Large intestine (tissue), 3 donors: ENCODE measurements at regions not wholly inside any gene's neighbourhood (a gene's known extent, or its start where the extent isn't known, plus 50 kb on each side); places are given as distances from the start of the nearest gene placed in this dataset.
A peak's percentile ranks its signal among the peaks of the same experiment; 100 is the strongest.

ENCODE experiments used
- DNase-seq, 2 donors: peaks; one replicate each; pipeline versions ENCODE4 v3.0.0 to v3.0.0-alpha.2; 2013
- H3K27ac ChIP-seq: one replicate; pipeline ENCODE4 v1.5.1; 2013; ENCODE audit warnings: low read length
- H3K27me3 ChIP-seq: 2 replicates; pipeline ENCODE4 v1.6.1; 2013; ENCODE audit warnings: low read length; ENCODE audit not compliant: control insufficient read depth, insufficient read depth
- H3K36me3 ChIP-seq: 2 replicates; pipeline ENCODE4 v1.6.1; 2013; ENCODE audit warnings: low read length; ENCODE audit not compliant: control insufficient read depth, insufficient read depth
- H3K4me1 ChIP-seq: one replicate; pipeline ENCODE4 v1.6.1; 2013; ENCODE audit warnings: low read length; ENCODE audit not compliant: control insufficient read depth, insufficient read depth
- H3K4me3 ChIP-seq: one replicate; pipeline ENCODE4 v1.5.1; 2013; ENCODE audit warnings: low read length
- H3K9me3 ChIP-seq: one replicate; pipeline ENCODE4 v1.6.1; 2013; ENCODE audit warnings: mild to moderate bottlenecking, low read depth, low read length, moderate library complexity; ENCODE audit not compliant: control insufficient read depth
- WGBS: methylation state at CpG from one replicate; pipeline ENCODE4 v1.1.5; 2013; ENCODE audit warnings: low lambda C conversion rate; ENCODE audit not compliant: insufficient coverage; 5-methylcytosine and 5-hydroxymethylcytosine counted together

DNA sequence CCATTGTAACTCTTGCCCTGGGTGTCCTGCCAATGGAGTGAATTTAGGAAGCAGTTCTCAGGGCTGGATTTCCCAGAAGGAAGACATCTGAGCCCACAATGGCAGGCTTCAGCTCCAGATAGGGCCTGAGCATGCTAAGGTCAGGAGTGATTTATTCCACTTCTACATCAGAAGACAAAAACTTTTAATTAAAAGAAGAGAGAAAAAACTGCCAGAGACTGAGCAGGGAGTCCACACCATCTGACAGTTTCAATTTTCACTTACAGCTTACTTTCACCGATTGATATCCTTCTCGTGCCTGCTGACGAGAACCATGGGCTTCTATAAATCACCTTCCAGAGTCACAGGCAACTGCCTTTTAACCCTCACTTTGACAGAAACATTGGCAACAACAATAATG is 228.3 kb upstream of the BRINP1 start:
- Histone ChIP-seq H3K4me3 (no peak overlapping the region), H3K9me3 (no peaks in the 10 kb centered on the region), H3K27ac (no peak overlapping the region), H3K36me3 (no peaks in the 10 kb centered on the region), H3K27me3 (no peaks in the 10 kb centered on the region), H3K4me1 (no peaks in the 10 kb centered on the region)
- no peak for DNase-seq
- whole genome bisulfite sequencing = no CpG with 5 or more reads among the region's 3 CpGs

DNA sequence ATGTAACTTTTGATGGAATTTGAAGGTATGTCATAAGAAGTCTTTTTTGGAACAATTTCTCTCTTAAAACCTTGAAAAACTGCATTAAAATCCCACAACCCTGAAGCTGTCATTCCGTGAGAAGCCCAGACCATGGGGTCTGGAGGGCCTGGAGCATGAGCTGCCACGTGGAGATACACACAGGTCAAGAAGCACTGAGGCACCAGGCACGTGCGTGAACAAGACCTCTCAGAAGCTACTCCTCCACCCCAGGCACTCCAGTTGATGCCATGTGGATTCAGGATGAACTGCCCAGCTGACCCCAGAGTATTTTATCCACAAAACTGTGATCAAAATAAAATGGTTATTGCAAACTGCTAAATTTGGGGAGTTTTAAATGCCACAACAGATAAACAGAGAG is 227.5 kb upstream of the BRINP1 start:
- no peak for DNase-seq
- no CpG with 5 or more reads among the region's 4 CpGs for WGBS
- Histone ChIP-seq H3K4me1 (no peaks in the 10 kb centered on the region), H3K36me3 (no peaks in the 10 kb centered on the region), H3K27me3 (no peaks in the 10 kb centered on the region), H3K27ac (no peak overlapping the region), H3K9me3 (no peaks in the 10 kb centered on the region), H3K4me3 (no peak overlapping the region)

DNA sequence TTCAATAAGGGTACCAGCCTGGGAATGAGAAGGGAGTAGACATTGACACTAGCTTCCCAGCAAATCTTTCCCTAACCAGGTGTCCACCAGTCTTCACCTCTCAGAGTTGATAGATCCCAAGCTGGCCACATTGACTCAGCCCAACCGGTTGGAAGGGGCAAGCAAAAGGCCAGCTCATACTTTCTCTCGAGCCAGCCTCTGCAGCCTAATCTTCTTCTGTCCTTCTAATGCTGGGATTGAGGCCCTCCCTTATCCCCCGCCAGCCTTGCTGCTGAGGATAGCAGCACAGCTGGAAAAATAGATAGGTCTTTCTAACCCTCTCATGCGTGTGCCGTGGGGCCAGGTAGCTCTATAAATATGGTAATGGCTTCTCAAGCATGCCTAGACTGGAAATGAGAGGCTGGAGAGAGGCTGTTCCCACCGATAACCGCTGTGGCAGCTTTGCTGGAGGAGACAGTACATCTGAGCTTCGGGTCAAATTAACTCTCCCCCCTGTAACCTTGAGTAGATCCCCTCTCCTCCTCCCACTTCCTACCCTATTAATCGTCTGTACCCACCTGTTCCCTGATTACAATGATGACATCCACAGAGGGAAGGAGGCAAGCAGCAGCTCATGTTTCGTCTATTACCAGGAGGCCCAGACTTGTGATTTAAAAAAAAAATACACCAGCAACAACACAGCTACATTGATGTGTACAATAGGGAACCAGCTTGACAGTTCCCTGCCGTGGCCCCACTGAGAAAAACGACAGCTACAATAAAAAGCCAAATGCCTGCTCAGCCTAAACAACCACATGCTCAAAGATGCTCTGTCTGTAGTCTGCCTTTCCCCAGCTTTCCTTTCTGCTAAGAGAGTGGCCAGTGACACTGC is 219.9 kb upstream of the BRINP1 start:
- H3K4me1 ChIP-seq = no peaks in the 10 kb centered on the region
- no peak for DNase-seq
- no peaks in the 10 kb centered on the region for H3K36me3 ChIP-seq
- WGBS = no CpG with 5 or more reads among the region's 12 CpGs
- H3K27ac ChIP-seq = no peak overlapping the region
- H3K27me3 ChIP-seq = no peaks in the 10 kb centered on the region
- no peaks in the 10 kb centered on the region for H3K9me3 ChIP-seq
- no peak overlapping the region for H3K4me3 ChIP-seq

DNA sequence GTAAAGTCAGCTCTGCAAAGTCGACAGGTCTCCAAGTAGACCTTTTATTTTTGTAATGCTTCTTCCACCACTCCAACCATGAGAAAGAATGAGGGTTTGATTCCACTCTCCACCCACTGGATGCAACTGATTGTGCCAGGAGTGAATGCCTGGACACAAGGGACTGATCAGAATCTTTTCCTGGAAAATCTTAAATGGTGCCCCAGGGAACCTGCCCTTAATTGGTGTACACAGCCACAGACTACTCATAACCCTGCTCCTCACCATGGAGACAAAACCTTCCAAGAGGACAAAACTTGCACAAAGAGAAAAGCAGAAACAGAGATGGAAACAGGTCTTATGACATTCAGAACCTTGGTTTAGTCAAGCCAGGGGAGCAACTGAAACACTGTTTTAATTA is 208.6 kb upstream of the BRINP1 start:
- H3K4me3 ChIP-seq = no peak overlapping the region
- H3K27me3 ChIP-seq = no peaks in the 10 kb centered on the region
- H3K4me1 ChIP-seq = no peaks in the 10 kb centered on the region
- H3K27ac ChIP-seq = no peak overlapping the region
- H3K36me3 ChIP-seq = no peaks in the 10 kb centered on the region
- no peak for DNase-seq
- WGBS = no CpG with 5 or more reads among the region's 1 CpG
- no peaks in the 10 kb centered on the region for H3K9me3 ChIP-seq

DNA sequence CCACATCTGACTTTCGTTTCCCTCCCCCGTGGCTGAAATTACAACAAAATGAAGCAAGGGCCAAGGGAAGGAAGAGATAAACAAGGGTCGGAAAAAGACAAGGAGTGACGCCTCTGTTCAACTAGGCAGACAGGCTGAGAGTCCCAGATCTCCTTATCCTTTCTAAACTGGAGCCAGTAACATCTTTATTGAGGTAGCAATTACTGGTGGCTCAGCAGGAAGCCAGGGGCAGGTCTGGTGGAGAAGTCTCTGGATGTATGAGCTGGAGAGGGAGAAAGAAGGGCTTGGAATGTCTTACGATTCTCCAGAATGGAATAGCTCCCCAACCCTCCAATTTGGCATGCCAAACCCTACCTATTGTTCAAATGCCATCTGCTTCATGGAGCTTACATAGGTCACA is 190.8 kb upstream of the BRINP1 start:
- Histone ChIP-seq H3K4me3 (no peak overlapping the region), H3K27ac (no peak overlapping the region), H3K27me3 (peaks cover 2% of the 10 kb centered on the region), H3K9me3 (no peaks in the 10 kb centered on the region), H3K4me1 (no peaks in the 10 kb centered on the region), H3K36me3 (no peaks in the 10 kb centered on the region)
- no CpG with 5 or more reads among the region's 5 CpGs for WGBS
- DNase-seq = no peak

DNA sequence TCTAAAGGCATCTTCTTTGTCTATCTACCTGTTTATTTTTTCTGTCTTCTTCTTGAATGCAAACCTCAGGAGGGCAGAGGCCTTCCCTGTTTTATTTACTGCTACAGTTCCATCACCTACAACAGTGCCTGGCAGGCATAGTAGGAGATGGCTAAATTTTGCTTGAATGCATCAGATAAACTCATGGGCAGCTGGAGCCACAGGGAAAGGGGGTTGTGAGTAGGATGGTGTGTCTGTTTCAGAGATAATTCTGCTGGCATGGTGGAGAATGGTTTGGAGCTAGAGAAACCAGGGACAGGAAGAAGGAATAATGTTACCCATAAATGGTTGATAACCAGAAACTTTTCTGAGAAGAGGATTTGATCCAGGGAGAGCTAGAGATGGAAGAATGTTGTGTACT is 189.8 kb upstream of the BRINP1 start:
- no peak overlapping the region for H3K4me3 ChIP-seq
- no peak overlapping the region for H3K27ac ChIP-seq
- no peak for DNase-seq
- no peaks in the 10 kb centered on the region for H3K36me3 ChIP-seq
- H3K4me1 ChIP-seq = no peaks in the 10 kb centered on the region
- H3K9me3 ChIP-seq = no peaks in the 10 kb centered on the region
- H3K27me3 ChIP-seq = peaks cover 2% of the 10 kb centered on the region

DNA sequence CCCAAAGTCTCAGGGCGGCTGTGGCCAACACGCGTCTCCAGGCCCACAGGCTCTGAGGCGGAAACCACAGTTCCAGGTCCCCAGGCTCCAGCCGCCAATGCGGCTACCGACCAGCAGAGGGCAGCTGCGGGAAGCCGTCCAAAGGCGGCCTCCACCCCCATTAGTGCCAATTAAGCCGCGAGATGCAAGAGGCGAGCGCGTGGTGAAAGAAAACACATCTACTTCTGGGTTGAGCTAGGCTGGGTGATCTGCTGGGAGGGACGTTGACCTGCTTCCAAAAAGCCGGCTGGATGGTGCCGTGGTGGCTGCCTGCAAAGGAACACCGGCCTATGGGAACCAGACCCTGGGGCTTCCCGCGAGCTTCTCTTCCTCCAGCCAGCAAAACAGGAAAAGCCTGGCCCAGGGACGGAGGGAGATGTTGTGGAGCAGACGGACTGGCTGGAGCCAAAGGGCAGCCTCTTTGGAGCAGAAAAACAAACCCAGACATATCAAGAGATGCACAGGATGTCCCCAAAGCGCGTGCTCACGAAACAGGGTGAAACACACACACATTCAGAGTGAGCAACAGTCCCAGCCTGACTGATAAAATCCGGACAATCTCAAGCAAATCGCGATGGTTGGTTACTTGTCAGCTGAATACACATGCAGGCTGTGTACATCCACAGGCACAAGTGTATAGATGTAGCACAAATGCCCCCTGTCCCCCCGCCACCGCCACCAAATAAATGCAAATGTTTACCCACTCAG is 187.1 kb upstream of the BRINP1 start:
- DNase-seq = peak; percentile 40 to 59
- H3K36me3 ChIP-seq = no peaks in the 10 kb centered on the region
- no CpG with 5 or more reads among the region's 31 CpGs for WGBS
- no peak overlapping the region for H3K4me3 ChIP-seq
- no peaks in the 10 kb centered on the region for H3K9me3 ChIP-seq
- no peaks in the 10 kb centered on the region for H3K4me1 ChIP-seq
- H3K27me3 ChIP-seq = peaks cover 2% of the 10 kb centered on the region
- no peak overlapping the region for H3K27ac ChIP-seq

DNA sequence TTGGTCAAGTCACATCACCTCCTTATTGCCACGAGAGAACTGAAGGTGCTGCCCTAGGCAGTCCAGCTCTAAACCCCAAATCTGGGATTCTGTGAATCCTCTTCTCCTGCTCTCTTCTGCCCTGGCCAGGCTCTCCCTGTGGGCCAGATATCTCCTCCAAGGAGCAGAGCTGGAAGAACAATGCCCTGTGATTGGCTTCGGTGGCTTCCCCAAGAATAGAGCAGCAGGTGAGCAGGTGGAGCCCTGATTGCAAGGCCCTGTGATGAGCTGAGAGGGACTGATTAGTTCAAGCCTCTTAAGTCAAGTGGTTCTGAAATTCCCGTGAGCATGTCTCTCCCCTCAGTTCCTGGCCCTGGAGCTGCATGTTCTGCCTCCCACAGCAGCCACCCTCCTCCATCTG is 175.3 kb upstream of the BRINP1 start:
- Histone ChIP-seq H3K27ac (no peak overlapping the region), H3K4me3 (no peak overlapping the region), H3K36me3 (no peaks in the 10 kb centered on the region), H3K27me3 (no peaks in the 10 kb centered on the region), H3K4me1 (no peaks in the 10 kb centered on the region), H3K9me3 (no peaks in the 10 kb centered on the region)
- no peak for DNase-seq
- WGBS = 60% methylated on average over 1 of the region's 3 CpGs

DNA sequence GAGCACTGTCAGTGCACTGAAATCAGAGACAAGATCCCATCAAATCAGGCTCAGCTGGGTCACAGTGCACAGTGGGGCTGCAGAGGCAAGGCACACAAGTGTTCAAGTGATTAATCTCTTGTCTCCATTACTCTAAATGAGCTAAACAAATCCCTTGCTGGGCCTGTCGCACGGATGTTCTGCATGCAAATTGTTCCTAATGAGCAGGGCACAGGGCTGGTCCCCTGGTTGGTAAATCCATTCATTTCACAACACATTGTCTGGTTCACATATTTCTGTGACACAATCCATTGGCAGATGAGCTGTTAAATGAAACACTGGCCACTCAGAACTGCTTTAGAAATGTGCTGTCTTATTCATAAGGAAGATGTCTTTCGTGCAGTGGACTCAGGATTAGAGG is 167.9 kb upstream of the BRINP1 start:
- Histone ChIP-seq H3K4me1 (no peaks in the 10 kb centered on the region), H3K36me3 (no peaks in the 10 kb centered on the region), H3K4me3 (no peak overlapping the region), H3K27ac (no peak overlapping the region), H3K9me3 (no peaks in the 10 kb centered on the region), H3K27me3 (no peaks in the 10 kb centered on the region)
- no CpG with 5 or more reads among the region's 3 CpGs for WGBS
- no peak for DNase-seq

DNA sequence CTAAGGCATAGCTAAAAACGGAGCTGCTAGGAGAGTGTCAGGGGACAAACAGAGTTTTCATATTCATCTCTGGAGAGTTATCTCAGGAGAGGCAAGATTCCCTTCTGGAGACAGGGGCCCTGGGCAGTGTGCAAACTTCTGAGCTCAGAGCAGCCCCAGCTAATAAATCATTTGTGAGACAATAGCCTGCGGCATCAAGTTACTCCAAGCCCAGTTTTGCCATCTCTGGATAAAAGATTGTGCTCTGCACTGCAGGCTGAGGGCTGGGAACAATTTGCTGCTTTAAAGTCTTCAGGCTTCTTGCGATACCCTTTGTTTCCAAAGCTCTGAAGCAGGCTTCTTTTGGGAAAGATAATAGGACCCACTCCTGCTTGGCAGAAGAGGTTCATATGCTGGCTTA is 164.3 kb upstream of the BRINP1 start:
- Histone ChIP-seq H3K4me3 (no peak overlapping the region), H3K36me3 (no peaks in the 10 kb centered on the region), H3K27ac (no peak overlapping the region), H3K9me3 (no peaks in the 10 kb centered on the region), H3K4me1 (no peaks in the 10 kb centered on the region), H3K27me3 (no peaks in the 10 kb centered on the region)
- no CpG with 5 or more reads among the region's 3 CpGs for WGBS
- no peak for DNase-seq

DNA sequence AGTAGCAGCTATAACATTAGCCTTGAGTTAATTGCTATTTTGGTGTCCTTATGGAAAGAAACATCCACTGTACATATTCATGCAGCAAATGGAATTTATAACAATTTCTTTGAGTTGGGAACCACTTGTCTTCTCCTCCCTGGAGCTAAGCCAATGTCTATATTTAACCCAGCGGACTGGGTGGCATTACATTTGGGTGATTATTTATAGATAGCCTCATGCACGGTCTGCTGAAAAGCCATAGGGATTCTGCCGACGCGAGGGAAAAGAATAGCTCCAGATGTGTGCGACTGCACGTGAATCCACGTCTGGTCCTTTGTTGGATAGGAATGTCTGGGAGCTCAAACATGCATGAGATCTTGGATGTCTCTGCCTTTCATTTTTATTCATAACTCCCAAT is 157.5 kb upstream of the BRINP1 start:
- WGBS = no CpG with 5 or more reads among the region's 8 CpGs
- Histone ChIP-seq H3K27ac (no peak overlapping the region), H3K9me3 (no peaks in the 10 kb centered on the region), H3K27me3 (no peaks in the 10 kb centered on the region), H3K36me3 (no peaks in the 10 kb centered on the region), H3K4me1 (no peaks in the 10 kb centered on the region), H3K4me3 (no peak overlapping the region)
- DNase-seq = no peak
